ENCODE measurements at regions not wholly inside any gene's neighbourhood (a gene's known extent, or its start where the extent isn't known, plus 50 kb on each side); places are given as distances from the start of the nearest gene placed in this dataset.

GRCh38 chr18:56003009-56003719 is 415.2 kb upstream of the TCF4 start:
- TF ChIP-seq SP1 (IDR thresholded peaks at IDR 0.05; ENCODE audit: low read depth, low read length) (no peak), CTCF (IDR thresholded peaks at IDR 0.05; ENCODE audit: control extremely low read depth in 1 of 3, insufficient read depth in 1 of 3, low read depth in 1 of 3, low read length in 3 of 3) (no peak), JUN (IDR thresholded peaks at IDR 0.05; ENCODE audit: low read depth, low read length) (no peak), RAD21 (IDR thresholded peaks at IDR 0.05 in 1 of 2, conservative IDR thresholded peaks at IDR 0.05 in 1 of 2; ENCODE audit: low read depth in 2 of 2, low read length in 2 of 2) (no peak), CBX8 (IDR thresholded peaks at IDR 0.05; ENCODE audit: borderline replicate concordance, low read depth, low read length) (no peak), TAF1 (IDR thresholded peaks at IDR 0.05; ENCODE audit: low read depth, low read length) (no peak), BCL11A (IDR thresholded peaks at IDR 0.05; ENCODE audit: low read depth in 2 of 2, low read length in 2 of 2) (no peak), SUZ12 (IDR thresholded peaks at IDR 0.05; ENCODE audit: low read length) (no peak), SIN3A (conservative IDR thresholded peaks at IDR 0.05 in 1 of 2, IDR thresholded peaks at IDR 0.05 in 1 of 2; ENCODE audit: low read depth in 1 of 2, low read length in 2 of 2) (no peak), EGR1 (IDR thresholded peaks at IDR 0.05; ENCODE audit: borderline replicate concordance, low read depth, low read length) (no peak), ATF2 (IDR thresholded peaks at IDR 0.05; ENCODE audit: low read length) (no peak), CHD2 (IDR thresholded peaks at IDR 0.05; ENCODE audit: low read length) (no peak), MAX (IDR thresholded peaks at IDR 0.05) (no peak), USF2 (IDR thresholded peaks at IDR 0.05; ENCODE audit: low read length) (no peak)

Measured in H1 (cell line).